WERI-Rb-1 (cell line): ENCODE measurements at regions not wholly inside any gene's neighbourhood (a gene's known extent, or its start where the extent isn't known, plus 50 kb on each side); places are given as distances from the start of the nearest gene placed in this dataset.
A peak's percentile ranks its signal among the peaks of the same experiment; 100 is the strongest.

ENCODE experiments used
- DNase-seq: peaks from one replicate; pipeline ENCODE4 v3.0.0-alpha.2; 2020
- H3K27ac ChIP-seq: fragments of 250-450 bp; sonication (Bioruptor Pico); 2 replicates; pipeline ENCODE4 v1.5.1; 2020; ENCODE audit warnings: mild to moderate bottlenecking, moderate library complexity
- H3K27me3 ChIP-seq: fragments of 250-450 bp; sonication (Bioruptor Pico); 2 replicates; pipeline ENCODE4 v1.5.1; 2021; ENCODE audit warnings: mild to moderate bottlenecking, low read depth, moderate library complexity; ENCODE audit not compliant: insufficient read depth, severe bottlenecking
- H3K36me3 ChIP-seq: fragments of 250-450 bp; sonication (Bioruptor Pico); 2 replicates; pipeline ENCODE4 v1.5.1; 2020; ENCODE audit warnings: mild to moderate bottlenecking, moderate library complexity
- H3K4me3 ChIP-seq: 2 replicates; pipeline ENCODE4 v1.5.1; 2011; ENCODE audit warnings: low read depth, mild to moderate bottlenecking, control low read depth, low read length
- H3K9me3 ChIP-seq: fragments of 250-450 bp; sonication (Bioruptor Pico); 2 replicates; pipeline ENCODE4 v1.5.1; 2021; ENCODE audit warnings: mild to moderate bottlenecking, moderate library complexity; ENCODE audit not compliant: severe bottlenecking
- TF ChIP-seq, protein P1 (sequence below): IDR thresholded peaks from 2 replicates; pipeline ENCODE4 v1.5.1; 2011; ENCODE audit warnings: low read depth, mild to moderate bottlenecking, control low read depth, inconsistent platforms, low read length

DNA sequence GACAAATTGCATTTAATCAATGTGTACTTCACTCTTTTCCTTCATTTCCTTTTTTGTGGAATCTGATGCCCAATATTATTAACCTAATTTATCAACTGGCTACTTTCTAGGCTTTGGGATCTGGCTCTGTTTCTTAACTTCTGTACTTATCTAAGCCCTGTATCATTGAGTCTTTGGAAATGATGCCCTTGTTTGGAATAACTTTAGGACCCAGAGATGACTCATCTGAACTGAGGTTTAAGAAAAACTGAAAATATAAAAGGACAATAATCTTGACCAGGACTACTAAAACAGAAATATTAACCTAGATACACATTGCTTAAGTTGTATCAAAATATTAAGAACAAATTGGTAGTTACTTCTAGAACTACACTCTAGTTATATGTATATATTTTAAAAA is 600.8 kb downstream of the CPS1 start:
- no peaks in the 10 kb centered on the region for H3K27me3 ChIP-seq
- no peaks in the 10 kb centered on the region for H3K36me3 ChIP-seq
- TF ChIP-seq, protein P1, sequence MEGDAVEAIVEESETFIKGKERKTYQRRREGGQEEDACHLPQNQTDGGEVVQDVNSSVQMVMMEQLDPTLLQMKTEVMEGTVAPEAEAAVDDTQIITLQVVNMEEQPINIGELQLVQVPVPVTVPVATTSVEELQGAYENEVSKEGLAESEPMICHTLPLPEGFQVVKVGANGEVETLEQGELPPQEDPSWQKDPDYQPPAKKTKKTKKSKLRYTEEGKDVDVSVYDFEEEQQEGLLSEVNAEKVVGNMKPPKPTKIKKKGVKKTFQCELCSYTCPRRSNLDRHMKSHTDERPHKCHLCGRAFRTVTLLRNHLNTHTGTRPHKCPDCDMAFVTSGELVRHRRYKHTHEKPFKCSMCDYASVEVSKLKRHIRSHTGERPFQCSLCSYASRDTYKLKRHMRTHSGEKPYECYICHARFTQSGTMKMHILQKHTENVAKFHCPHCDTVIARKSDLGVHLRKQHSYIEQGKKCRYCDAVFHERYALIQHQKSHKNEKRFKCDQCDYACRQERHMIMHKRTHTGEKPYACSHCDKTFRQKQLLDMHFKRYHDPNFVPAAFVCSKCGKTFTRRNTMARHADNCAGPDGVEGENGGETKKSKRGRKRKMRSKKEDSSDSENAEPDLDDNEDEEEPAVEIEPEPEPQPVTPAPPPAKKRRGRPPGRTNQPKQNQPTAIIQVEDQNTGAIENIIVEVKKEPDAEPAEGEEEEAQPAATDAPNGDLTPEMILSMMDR, result no peak
- no peak overlapping the region for H3K4me3 ChIP-seq
- no peaks in the 10 kb centered on the region for H3K9me3 ChIP-seq
- H3K27ac ChIP-seq, result no peak overlapping the region
- DNase-seq, result no peak

DNA sequence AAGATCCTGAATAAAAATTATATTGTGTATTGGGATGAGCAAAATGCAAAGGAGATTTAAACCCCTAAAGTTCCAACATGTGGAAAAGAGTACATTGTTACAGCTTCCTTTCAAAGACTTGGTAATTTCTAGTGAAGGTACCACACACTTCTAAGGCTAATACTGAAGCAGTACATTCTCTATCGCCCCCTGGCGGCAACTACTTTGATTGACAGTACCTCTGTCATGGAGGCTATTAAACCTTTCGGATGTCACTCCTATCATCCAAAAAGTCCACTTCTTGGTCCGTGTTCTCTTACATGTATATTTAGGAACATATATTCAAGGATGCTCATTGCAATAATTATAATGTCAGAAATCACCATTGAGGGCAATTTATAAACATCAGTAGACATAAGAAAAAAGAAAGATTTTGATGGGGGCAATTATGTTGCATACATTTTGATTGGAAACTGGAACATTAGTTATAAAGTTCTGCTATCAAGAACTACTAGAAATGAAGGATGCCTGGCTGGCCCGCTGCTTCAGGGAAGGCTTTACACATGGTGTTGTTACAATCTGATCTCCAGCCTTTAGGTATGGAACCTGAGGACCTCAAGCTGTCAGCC is 601.6 kb downstream of the CPS1 start:
- no peak overlapping the region for H3K27ac ChIP-seq
- H3K9me3 ChIP-seq, result no peaks in the 10 kb centered on the region
- TF ChIP-seq, protein P1, result peak; percentile 65
- H3K36me3 ChIP-seq, result no peaks in the 10 kb centered on the region
- H3K4me3 ChIP-seq, result no peak overlapping the region
- H3K27me3 ChIP-seq, result no peaks in the 10 kb centered on the region
- DNase-seq, result peak; percentile 79

DNA sequence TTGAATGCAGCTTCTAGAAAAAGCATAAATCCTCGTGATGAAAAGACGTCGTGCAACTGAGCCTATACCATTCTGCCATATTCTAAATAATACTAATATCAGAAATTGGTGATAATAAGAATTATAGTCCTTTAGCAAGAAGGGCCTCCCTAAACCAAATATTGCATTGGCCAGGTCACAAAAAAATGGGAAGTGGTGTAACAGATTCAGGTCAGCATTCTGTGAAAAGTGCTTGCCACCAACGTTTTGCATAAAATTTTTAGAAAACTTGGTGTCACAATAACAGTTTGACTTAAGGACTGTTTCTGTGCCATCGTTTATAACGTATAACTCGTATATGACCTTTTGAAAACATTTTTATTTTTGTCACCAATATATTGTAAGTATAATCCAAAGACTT is 603.6 kb downstream of the CPS1 start:
- H3K36me3 ChIP-seq, result no peaks in the 10 kb centered on the region
- H3K4me3 ChIP-seq, result no peak overlapping the region
- no peak overlapping the region for H3K27ac ChIP-seq
- H3K9me3 ChIP-seq, result no peaks in the 10 kb centered on the region
- TF ChIP-seq, protein P1, result no peak
- no peak for DNase-seq
- no peaks in the 10 kb centered on the region for H3K27me3 ChIP-seq

DNA sequence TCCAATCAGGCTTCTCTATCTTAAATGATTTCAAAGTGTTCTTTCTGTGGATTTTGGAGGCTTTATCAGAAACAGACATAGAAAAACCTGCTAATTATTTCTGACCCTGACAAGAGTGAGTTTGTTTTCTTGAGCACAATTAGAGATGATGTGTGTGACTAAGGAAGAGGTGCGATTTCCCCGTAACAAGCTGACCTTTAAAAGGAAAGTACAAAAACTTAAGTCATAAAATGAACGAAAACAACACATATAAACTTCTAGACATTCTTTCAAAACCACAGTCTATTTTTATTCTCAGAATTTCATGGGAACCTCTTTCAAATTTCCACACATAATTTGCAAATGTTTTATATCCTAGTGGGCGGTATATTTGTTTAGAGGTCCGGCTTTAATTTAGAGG is 604.8 kb downstream of the CPS1 start:
- Histone ChIP-seq H3K4me3 (no peak overlapping the region), H3K36me3 (no peaks in the 10 kb centered on the region), H3K27me3 (no peaks in the 10 kb centered on the region), H3K9me3 (no peaks in the 10 kb centered on the region), H3K27ac (no peak overlapping the region)
- TF ChIP-seq, protein P1, result no peak
- DNase-seq, result no peak

DNA sequence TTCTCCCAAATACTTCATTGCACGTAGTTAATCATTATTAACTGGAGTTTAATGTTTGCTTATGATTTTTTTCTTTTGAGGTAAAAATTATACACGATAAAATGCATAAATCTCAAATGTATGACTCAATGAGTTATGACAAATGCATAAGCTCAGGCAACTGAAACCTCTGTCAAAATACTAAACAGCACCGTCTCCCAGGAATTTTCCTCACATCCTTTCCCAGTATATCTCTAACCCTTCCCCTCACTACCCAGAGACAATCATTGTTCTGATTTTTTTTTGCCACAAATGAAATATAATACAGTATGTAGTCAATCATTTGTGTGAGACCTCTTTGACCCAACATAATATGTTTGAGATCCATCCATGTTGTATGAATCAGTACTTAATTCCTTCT is 606.5 kb downstream of the CPS1 start:
- no peak for DNase-seq
- Histone ChIP-seq H3K4me3 (no peak overlapping the region), H3K9me3 (no peaks in the 10 kb centered on the region), H3K36me3 (no peaks in the 10 kb centered on the region), H3K27me3 (no peaks in the 10 kb centered on the region), H3K27ac (no peak overlapping the region)
- TF ChIP-seq, protein P1, result no peak

DNA sequence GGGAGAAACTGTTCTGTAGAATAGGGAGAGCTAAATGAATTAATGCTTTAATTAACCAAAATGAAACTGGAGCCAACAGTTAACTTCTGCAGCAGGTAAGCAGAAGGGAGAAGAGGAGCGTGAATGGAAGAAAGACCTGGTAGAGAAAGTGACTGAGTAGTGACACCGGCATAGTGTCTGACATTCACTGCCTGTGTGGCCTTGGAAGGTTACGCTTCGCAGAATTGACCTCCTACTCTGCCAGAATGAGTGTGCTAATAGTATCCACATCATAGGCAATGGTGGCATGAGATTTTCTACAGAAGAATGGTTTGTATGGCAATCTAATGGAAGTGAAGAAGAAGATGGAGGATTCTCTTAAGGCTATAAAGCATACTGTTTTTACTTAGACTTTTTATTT is 614.4 kb downstream of the CPS1 start:
- Histone ChIP-seq H3K27ac (no peak overlapping the region), H3K9me3 (no peaks in the 10 kb centered on the region), H3K4me3 (no peak overlapping the region), H3K27me3 (no peaks in the 10 kb centered on the region), H3K36me3 (no peaks in the 10 kb centered on the region)
- no peak for DNase-seq
- TF ChIP-seq, protein P1, result no peak
